ENCODE measurements at regions not wholly inside any gene's neighbourhood (a gene's known extent, or its start where the extent isn't known, plus 50 kb on each side); places are given as distances from the start of the nearest gene placed in this dataset.

GRCh38 chr14:43790681-43791080 lies 716.4 kb downstream of the FSCB start:
- TF ChIP-seq, protein P1, sequence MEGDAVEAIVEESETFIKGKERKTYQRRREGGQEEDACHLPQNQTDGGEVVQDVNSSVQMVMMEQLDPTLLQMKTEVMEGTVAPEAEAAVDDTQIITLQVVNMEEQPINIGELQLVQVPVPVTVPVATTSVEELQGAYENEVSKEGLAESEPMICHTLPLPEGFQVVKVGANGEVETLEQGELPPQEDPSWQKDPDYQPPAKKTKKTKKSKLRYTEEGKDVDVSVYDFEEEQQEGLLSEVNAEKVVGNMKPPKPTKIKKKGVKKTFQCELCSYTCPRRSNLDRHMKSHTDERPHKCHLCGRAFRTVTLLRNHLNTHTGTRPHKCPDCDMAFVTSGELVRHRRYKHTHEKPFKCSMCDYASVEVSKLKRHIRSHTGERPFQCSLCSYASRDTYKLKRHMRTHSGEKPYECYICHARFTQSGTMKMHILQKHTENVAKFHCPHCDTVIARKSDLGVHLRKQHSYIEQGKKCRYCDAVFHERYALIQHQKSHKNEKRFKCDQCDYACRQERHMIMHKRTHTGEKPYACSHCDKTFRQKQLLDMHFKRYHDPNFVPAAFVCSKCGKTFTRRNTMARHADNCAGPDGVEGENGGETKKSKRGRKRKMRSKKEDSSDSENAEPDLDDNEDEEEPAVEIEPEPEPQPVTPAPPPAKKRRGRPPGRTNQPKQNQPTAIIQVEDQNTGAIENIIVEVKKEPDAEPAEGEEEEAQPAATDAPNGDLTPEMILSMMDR (IDR thresholded peaks at IDR 0.05 in 8 of 11, conservative IDR thresholded peaks at IDR 0.05 in 3 of 11) = no peak
- no peak for TF ChIP-seq POLR2A (IDR thresholded peaks at IDR 0.05)

Measured in spleen (tissue), 7 donors.